NOMO-1 treated with dmso at 0.1 percent for 144 hours (cell line): ENCODE measurements at regions not wholly inside any gene's neighbourhood (a gene's known extent, or its start where the extent isn't known, plus 50 kb on each side); places are given as distances from the start of the nearest gene placed in this dataset.

Experiments used
- DNase-seq: peaks from one replicate; lab custom pipeline; 2025; ENCODE audit not compliant: unreplicated experiment; lab: John Stamatoyannopoulos, UW

- DNase-seq, result peak; percentile 36
These were observed 368.5 kb downstream of the INSC start for GRCh38 chr11:15483205-15483604.

DNA sequence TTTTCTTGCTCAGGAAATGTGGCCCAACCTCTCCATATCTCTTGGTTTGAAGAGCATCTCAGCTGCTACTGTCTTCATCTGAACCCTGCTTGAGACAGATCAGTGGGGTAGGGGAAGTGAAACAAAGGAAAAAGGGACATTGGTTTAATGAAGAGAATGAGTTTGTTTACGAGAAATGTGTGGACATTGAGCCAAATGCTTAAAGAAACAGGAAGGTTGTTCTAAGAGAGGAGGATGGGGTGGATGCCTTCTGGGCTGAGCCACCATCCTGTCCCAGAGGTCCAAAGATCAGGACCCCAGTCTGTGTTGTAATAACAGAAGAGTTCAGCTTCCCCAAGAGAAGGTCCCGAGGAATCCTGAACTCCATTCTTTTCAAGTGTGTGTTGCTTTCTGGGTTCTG, 369.7 kb downstream of the INSC start:
- peak; percentile 82 for DNase-seq

- no peak for DNase-seq
These were observed 370.7 kb downstream of the INSC start for GRCh38 chr11:15485432-15485831.

DNA sequence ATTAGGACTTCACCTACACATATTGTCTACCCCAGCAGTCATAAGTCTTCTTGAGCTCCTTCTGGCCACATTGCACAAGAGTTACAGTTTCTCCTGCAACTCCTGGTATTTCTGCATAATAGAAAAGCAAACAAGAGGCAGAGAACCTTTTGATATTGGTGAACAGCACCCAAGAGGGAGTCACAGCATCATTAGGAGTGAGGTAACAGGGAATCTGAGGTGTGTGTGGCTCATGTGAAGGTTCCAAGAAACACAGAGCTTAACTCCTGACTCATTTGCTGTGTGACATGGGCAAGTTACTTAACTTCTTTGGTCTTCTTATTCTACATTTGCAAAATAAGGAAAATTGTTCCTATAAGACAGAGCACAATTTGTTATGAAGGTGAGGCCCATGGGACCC, 374.6 kb downstream of the INSC start:
- DNase-seq, result peak; percentile 21

- DNase-seq, result no peak
These were observed 375.8 kb downstream of the INSC start for GRCh38 chr11:15490535-15490934.

DNA sequence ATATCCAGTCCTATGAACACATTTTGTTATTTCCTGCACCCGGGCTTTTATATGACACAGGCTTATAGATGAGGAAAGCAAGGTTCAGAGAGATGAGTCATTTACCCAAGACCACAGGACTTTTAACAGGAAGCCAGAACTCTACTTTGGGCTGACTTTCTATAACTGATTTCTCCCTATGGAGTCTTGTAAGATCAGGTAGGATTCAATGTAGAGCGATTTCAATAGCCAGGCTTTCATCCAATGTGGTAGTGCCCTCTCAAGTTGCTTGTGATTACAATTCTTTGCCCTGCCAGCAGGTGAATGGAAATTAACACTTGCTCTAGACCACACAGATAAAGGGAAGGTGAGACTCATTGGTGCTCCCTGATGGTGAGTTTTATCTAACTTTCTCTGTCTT, 378.3 kb downstream of the INSC start:
- DNase-seq, result peak; percentile 37

DNA sequence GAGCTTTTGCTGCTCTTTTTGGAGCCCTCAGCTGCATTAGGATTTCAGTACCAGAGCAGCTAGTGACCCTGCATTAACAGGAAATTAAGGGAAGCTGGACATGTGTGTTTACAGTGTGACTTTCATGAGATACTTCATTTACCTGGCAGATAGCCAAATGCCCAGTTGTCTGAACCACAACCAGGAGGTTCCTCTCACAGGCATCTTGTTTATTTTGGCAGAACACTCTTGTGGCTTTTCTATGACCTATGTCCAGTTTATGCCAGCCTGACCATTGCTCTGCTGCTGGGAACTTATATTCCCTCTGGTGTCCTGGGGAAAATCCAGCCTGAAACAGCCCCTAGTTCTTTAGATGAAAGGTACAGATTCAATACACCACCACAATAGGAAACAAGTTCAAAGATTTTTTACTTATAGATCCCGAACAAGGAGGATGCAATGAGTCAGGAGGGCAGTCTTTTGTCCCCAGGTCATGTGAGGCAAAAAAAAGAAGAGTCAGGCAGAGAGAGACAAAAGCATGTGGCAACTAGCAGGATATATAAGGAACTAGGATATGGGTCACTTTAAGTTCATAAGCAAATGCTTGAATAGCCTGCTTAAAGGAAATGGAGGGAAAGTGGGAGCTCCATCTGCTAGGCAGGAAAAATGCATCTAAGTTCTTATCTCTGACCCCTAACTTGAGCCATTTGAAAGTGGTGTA, 379.3 kb downstream of the INSC start:
- no peak for DNase-seq

- DNase-seq, result no peak
These were observed 380.0 kb downstream of the INSC start for GRCh38 chr11:15494740-15495139.

DNA sequence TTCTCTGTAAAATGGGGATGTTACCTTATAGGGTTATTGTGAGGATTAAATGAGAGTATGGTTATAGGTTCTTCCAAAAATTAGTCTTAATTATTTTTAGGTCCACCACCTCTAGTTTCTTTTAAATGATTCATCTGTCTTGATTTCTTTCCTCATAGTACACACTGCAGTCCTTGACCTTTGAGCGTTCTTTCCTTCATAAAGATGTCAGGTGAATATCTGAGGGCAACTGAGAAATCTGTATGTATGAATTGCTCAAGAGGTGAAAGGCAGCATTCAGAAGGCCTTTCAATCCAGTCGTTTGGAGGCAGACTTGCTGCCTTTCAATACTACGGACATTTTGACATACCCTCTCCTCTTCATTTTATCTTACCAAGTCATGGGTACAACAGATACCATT, 380.7 kb downstream of the INSC start:
- no peak for DNase-seq

- no peak for DNase-seq
These were observed 382.6 kb downstream of the INSC start for GRCh38 chr11:15497366-15497765.

- no peak for DNase-seq
These were observed 385.0 kb downstream of the INSC start for GRCh38 chr11:15499674-15500073.

DNA sequence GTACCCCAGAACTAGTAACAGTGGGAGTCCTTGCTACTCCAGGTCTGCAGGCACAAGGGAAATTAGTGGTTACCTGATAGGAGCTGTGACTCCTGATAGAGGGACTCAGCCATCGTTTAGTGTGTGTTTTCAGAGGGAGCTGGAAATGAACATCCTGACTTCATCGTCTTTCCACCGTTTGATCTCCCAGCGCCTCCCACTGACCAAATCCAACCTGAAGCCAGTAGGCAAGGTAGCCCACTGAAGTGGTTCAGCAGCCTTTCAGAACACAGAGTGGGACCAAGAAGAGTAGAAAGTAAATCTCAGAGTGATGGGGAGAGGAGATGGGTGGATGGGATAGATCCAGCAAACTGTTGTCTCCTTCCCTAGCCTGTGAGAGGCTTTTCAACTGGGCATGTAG, 385.9 kb downstream of the INSC start:
- no peak for DNase-seq

GRCh38 chr11:15501566-15501965, 386.8 kb downstream of the INSC start:
- no peak for DNase-seq

GRCh38 chr11:15505155-15505554, 390.4 kb downstream of the INSC start:
- no peak for DNase-seq

GRCh38 chr11:15507592-15507991, 392.9 kb downstream of the INSC start:
- DNase-seq, result no peak

DNA sequence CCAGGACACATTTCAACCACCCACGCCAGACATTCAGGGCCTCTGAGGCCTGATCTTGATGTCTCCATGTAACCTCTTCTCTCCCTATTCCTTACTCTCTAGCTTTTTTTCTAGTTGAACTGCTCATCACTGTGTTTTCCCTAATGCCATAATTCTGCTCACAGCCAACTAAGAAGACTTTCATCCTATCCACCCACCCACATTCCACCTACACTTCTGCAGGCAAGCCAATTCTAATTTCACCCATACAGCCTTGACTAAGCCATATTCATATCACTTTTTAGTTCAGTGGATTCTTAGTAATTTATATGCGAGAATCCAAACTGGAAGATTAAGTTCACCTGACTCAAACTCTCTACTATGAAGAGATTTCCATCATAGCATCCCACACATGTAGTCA, 394.4 kb downstream of the INSC start:
- no peak for DNase-seq

GRCh38 chr11:15519124-15519791, 404.5 kb downstream of the INSC start:
- peak; percentile 11 for DNase-seq

GRCh38 chr11:15519911-15520310, 405.2 kb downstream of the INSC start:
- DNase-seq, result no peak

DNA sequence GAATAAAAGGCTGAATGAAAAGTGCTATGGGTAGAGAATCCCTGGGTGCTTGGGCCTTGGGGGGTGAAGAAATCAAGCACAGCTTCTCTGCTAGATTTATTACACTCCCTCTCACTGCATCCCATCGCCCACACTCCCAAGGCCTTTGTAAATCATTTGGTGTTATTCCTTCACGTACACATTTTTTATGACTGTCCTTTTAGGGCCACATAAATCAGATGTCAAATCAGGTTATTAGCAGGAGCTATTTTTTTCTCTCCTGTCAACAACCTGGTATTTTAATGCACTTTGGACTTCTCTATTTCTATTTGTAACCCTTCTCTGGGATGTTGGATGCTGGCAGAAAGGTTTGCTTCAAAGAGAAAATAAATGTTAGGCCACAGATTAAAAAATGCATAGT, 408.8 kb downstream of the INSC start:
- DNase-seq, result peak; percentile 9

DNA sequence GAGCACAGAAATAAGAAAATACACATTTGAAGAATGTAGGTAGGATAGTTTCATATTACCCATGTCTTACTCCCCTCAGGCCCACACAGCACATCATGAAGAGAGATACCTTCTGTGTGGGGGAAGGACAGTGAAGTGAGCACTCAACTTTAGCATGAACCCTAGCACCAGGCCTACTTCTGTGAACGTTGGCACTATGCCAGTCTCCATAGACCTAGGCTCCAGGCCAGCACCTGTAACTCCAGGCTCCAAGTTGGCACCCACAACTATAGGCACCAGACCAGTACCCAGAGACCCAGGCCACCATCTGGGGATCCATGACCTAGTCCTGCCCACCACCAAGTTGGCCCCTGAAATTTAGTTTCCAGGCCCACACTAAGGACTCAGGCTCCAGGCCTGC, 410.9 kb downstream of the INSC start:
- no peak for DNase-seq

DNA sequence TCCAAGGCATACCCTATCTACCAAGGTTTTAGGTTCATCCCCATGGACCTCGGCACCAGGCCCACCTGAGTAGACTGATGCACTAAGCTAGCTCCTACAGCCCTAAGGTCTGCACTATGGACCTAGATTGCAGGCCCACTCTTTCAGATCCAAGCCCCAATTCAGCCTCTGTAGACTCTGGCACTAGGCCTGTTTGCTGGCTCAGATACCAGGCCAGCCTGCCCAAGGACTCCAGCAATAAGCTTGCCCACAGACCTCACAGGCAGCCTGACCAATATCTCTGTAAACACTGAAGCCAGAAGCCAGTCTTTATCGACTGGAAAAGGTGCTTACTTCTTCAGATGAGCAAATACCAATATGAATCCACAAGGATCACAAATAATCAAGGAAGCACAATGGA, 411.3 kb downstream of the INSC start:
- no peak for DNase-seq

DNA sequence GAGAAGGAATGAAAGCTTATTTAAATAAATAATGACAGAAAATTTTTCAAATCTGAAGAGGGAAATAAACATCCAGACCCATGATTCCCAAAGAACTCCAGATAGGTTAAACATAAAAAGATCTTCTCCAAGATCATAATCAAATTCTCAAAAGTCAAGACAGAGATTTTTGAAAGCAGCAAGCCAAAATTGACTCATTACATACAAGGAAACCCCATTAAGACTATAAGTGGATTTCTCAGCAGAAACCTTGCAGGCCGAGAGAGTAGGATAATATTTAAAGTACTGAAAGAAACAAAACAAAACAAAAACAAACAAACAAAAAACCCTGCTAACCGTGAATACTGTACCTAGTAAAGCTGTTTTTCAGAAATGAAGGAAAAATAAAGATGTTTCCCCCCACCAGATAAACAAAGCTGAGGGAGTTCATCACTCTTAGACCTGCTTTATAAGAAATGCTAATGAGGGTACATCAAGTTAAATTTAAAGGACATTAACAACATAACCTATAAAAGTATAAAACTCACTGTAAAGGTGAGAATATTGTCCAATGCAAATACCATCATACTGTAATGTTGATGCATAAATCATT, 412.2 kb downstream of the INSC start:
- DNase-seq, result no peak

DNA sequence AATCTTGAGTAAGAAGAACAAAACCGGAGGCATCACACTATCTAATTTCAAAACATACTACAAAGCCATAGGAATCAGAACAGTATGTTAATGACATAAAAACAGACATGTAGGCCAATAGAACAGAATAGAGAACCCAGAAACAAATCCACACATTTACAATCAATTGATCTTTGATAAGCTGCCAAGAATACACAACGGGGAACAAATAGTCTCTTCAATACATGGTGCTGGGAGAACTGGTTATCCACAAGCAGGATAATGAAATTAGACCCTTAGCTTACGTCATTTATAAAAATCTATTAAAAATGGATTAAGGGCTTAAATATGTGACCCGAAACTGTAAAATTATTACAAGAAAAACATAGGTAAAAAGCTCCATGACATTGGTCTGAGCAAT, 417.7 kb downstream of the INSC start:
- no peak for DNase-seq
